Left ventricle myocardium inferior (tissue), 1 donor: ENCODE measurements at regions not wholly inside any gene's neighbourhood (a gene's known extent, or its start where the extent isn't known, plus 50 kb on each side); places are given as distances from the start of the nearest gene placed in this dataset.

Experiments used
- DNase-seq: peaks from one replicate; pipeline ENCODE4 v3.0.0-alpha.2; 2020
- H3K27ac ChIP-seq: fragments of 200-600 bp; replicated peaks from 2 replicates; pipeline ENCODE4 v1.8.0; 2021
- H3K27me3 ChIP-seq: fragments of 200-600 bp; 2 replicates; pipeline ENCODE4 v1.8.0; 2021; ENCODE audit warnings: low read depth
- H3K36me3 ChIP-seq: fragments of 200-600 bp; 2 replicates; pipeline ENCODE4 v1.8.0; 2021
- H3K4me1 ChIP-seq: fragments of 200-600 bp; 2 replicates; pipeline ENCODE4 v1.8.0; 2021
- H3K4me3 ChIP-seq: fragments of 200-600 bp; 2 replicates; pipeline ENCODE4 v1.8.0; 2021; ENCODE audit warnings: mild to moderate bottlenecking, moderate library complexity
- H3K9me3 ChIP-seq: fragments of 200-600 bp; replicated peaks from 2 replicates; pipeline ENCODE4 v1.8.0; 2021
- intact Hi-C: fragments of 100-400 bp; cut with micrococcal nuclease; formaldehyde crosslinking; loops from one replicate; pipeline ENCODE4 v1.11.0; 2022
- TF ChIP-seq, protein P1 (sequence below): fragments of 200-600 bp; IDR thresholded peaks from 2 replicates; pipeline ENCODE4 v1.8.0; 2021; ENCODE audit warnings: antibody characterized with exemption, mild to moderate bottlenecking, borderline replicate concordance
- donor health status: DM: no; HTN: yes; CAD: no; lungs with severe emphysema.

DNA sequence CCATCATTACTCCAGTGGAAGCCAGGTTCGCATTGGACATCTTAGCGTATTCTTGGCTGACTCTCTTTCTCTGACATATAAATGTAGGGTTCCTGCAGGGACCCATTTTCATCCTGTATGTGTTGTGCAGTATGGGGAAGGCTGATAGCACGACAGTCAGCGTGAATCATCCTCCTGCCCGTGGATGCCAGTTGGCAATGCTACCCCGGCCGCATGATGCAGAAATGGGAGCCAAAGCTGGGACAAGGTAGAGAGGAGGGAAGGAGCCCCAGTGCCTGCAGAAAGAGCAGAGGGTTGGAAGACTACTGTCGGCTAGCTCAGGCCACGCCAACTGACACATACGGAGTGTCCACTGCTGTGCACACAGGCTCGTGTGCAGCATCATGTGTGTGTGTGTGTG, 251.6 kb downstream of the SKAP2 start:
- no peaks in the 10 kb centered on the region for H3K36me3 ChIP-seq
- H3K4me1 ChIP-seq, result peaks cover 9% of the 10 kb centered on the region
- no peak for DNase-seq
- no peaks in the 10 kb centered on the region for H3K9me3 ChIP-seq
- no peak overlapping the region for H3K27ac ChIP-seq
- TF ChIP-seq, protein P1, sequence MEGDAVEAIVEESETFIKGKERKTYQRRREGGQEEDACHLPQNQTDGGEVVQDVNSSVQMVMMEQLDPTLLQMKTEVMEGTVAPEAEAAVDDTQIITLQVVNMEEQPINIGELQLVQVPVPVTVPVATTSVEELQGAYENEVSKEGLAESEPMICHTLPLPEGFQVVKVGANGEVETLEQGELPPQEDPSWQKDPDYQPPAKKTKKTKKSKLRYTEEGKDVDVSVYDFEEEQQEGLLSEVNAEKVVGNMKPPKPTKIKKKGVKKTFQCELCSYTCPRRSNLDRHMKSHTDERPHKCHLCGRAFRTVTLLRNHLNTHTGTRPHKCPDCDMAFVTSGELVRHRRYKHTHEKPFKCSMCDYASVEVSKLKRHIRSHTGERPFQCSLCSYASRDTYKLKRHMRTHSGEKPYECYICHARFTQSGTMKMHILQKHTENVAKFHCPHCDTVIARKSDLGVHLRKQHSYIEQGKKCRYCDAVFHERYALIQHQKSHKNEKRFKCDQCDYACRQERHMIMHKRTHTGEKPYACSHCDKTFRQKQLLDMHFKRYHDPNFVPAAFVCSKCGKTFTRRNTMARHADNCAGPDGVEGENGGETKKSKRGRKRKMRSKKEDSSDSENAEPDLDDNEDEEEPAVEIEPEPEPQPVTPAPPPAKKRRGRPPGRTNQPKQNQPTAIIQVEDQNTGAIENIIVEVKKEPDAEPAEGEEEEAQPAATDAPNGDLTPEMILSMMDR, result no peak
- intact Hi-C loops, result no loop called here
- H3K27me3 ChIP-seq, result peaks cover 11% of the 10 kb centered on the region
- no peak overlapping the region for H3K4me3 ChIP-seq

DNA sequence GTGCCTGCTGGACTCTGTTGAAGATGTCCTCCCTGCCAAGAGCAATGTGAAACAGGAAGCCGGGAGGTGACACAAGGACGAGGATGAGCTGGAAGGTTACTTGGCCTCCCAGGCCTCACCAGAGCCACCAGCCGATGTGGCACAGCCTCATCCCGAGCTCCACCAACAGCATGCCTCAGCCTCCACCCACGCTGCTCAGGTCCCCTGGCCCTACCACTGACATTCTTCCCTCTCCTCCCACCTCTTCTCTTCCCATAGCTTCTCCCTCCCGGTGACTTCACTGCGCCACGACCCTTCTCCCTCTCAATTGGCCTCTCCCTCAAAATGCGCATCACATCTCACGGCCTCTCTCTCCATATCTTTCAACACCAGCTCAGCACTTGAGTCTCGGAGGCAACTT, 249.9 kb downstream of the SKAP2 start:
- Histone ChIP-seq H3K4me3 (no peak overlapping the region), H3K27ac (no peak overlapping the region), H3K9me3 (no peaks in the 10 kb centered on the region), H3K4me1 (peaks cover 9% of the 10 kb centered on the region), H3K27me3 (peaks cover 14% of the 10 kb centered on the region), H3K36me3 (no peaks in the 10 kb centered on the region)
- intact Hi-C loops, result no loop called here
- no peak for DNase-seq
- TF ChIP-seq, protein P1, result no peak

DNA sequence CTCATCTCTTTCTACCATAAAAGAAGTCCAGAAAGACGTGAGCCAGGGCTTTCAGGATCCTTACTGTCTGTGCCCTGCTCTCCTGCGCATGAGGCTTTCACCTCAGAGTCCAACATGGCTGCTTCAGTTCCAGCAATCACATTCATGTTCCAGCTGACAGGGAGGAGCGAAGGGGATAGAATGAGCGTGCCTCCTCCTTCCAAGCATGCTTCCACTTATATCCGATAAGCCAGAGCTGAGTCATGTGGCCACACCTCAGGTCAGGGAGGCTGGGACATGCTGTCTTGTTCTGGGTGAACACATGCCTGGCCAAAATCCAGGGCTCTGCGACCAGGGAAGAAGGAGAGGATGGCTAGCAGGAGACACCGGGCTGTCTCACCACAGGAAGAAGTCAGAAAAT, 248.2 kb downstream of the SKAP2 start:
- no peaks in the 10 kb centered on the region for H3K9me3 ChIP-seq
- intact Hi-C loops, result no loop called here
- H3K4me1 ChIP-seq, result peaks cover 9% of the 10 kb centered on the region
- no peaks in the 10 kb centered on the region for H3K36me3 ChIP-seq
- no peak overlapping the region for H3K27ac ChIP-seq
- peaks cover 18% of the 10 kb centered on the region for H3K27me3 ChIP-seq
- no peak for DNase-seq
- H3K4me3 ChIP-seq, result no peak overlapping the region
- TF ChIP-seq, protein P1, result no peak

DNA sequence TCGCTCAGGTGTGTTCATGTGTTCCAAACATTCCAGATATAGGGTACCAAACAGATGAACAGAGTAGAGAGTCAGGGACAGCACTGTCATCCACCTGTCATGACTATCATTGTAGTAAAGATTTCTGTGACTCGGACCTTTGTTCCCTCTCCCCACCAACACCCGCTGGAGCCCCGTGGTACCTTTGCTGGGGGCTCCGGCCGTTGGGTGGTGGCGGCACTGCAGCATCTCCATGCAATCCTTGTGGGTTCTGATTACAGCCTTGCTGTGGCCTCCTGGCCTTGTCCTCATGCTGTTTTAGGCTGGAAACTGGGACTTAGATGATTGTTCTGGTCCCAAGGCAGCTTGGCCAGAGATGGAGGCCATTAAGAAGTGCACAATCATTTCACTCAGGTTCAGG, 247.3 kb downstream of the SKAP2 start:
- Histone ChIP-seq H3K9me3 (no peaks in the 10 kb centered on the region), H3K36me3 (no peaks in the 10 kb centered on the region), H3K4me1 (peaks cover 9% of the 10 kb centered on the region), H3K4me3 (no peak overlapping the region), H3K27me3 (peaks cover 18% of the 10 kb centered on the region), H3K27ac (no peak overlapping the region)
- no peak for DNase-seq
- TF ChIP-seq, protein P1, result no peak
- intact Hi-C loops, result no loop called here
